HepG2 (cell line): ENCODE measurements at regions not wholly inside any gene's neighbourhood (a gene's known extent, or its start where the extent isn't known, plus 50 kb on each side); places are given as distances from the start of the nearest gene placed in this dataset.

Source experiments
- ATAC-seq: fragments of 200-7000 bp; cut with Tn5 transposase; 3 replicates; pipeline ENCODE4 v1.9.1; 2020; ENCODE audit warnings: mild to moderate bottlenecking, moderate library complexity
- BruUV-seq: library from RNA; stranded (reverse); fragments of 400-500 nt; replicated peaks from 2 replicates; lab custom pipeline; 2021; lab: Mats Ljungman, UMichigan
- CTCF ChIA-PET: fragments of 300-600 bp; formaldehyde crosslinking; extraction: SDS; loops from one replicate; lab custom pipeline; 2021; ENCODE audit warnings: low total read pairs, inconsistent platforms, low intra/inter-chr PET ratio; lab: Yijun Ruan, JAX
- POLR2A ChIA-PET: fragments of 350-600 bp; sonication (Branson Sonifier 250); formaldehyde crosslinking; loops from one replicate; lab custom pipeline; 2020; ENCODE audit warnings: antibody characterized with exemption, inconsistent platforms; lab: Yijun Ruan, JAX
- DNase-seq: peaks from one replicate; pipeline ENCODE4 v3.0.0-alpha.2; 2015; ENCODE audit warnings: low spot score
- FAIRE-seq: peaks from 3 replicates; lab custom pipeline; 2011; peaks lifted over from hg19 to GRCh38; lab: Jason Lieb, UNC
- H2AFZ ChIP-seq: one replicate; pipeline ENCODE4 v1.6.1; 2011; ENCODE audit warnings: low read length, inconsistent platforms
- H3K27ac ChIP-seq: fragments of 300-600 bp; 3 replicates; pipeline ENCODE4 v1.8.0; 2011; ENCODE audit warnings: mixed run types, mild to moderate bottlenecking, mixed read lengths, low read length, inconsistent platforms; ENCODE audit not compliant: insufficient read depth; ENCODE audit errors: extremely low read length
- H3K27me3 ChIP-seq, 2 experiments: fragments of 200-600 bp in 1 of 2; 2 replicates in 1 of 2; 3 replicates in 1 of 2; pipeline versions ENCODE4 v1.6.0 to v1.8.0; 2011; ENCODE audit warnings: low read length in 2 of 2, mild to moderate bottlenecking in 2 of 2, moderate library complexity in 2 of 2, inconsistent platforms in 1 of 2; ENCODE audit not compliant: insufficient read depth in 2 of 2, control insufficient read depth in 1 of 2
- H3K36me3 ChIP-seq, 2 experiments: fragments of 200-600 bp in 1 of 2; replicated peaks in 1 of 2; 2 replicates in 1 of 2; 3 replicates in 1 of 2; pipeline versions ENCODE4 v1.5.1 to v1.8.0; 2011; ENCODE audit warnings: low read length in 2 of 2, inconsistent platforms in 1 of 2; ENCODE audit not compliant: insufficient read depth in 2 of 2, control insufficient read depth in 1 of 2
- H3K4me1 ChIP-seq: 2 replicates; pipeline ENCODE4 v1.5.1; 2012; ENCODE audit warnings: low read length, inconsistent platforms; ENCODE audit not compliant: insufficient read depth
- H3K4me2 ChIP-seq: 2 replicates; pipeline ENCODE4 v1.6.0; 2011; ENCODE audit warnings: low read depth, low read length, inconsistent platforms
- H3K4me3 ChIP-seq, 3 experiments: fragments of 200-600 bp in 1 of 3; sonication (generic), shearing (Covaris generic) in 1 of 3; replicated peaks in 1 of 3; 2 replicates each; pipeline ENCODE4 v1.5.1; 2011 to 2016; ENCODE audit warnings: low read length in 3 of 3, inconsistent platforms in 2 of 3, low read depth in 2 of 3, mild to moderate bottlenecking in 2 of 3, control low read depth in 1 of 3, mixed read lengths in 1 of 3; ENCODE audit not compliant: insufficient read depth in 1 of 3
- H3K79me2 ChIP-seq: one replicate; pipeline ENCODE4 v1.6.1; 2011; ENCODE audit warnings: low read length, inconsistent platforms; ENCODE audit not compliant: insufficient read depth
- H3K9ac ChIP-seq: 2 replicates; pipeline ENCODE4 v1.6.0; 2011; ENCODE audit warnings: mild to moderate bottlenecking, low read depth, low read length, inconsistent platforms; ENCODE audit not compliant: insufficient read depth
- H3K9me3 ChIP-seq: 2 replicates; pipeline ENCODE4 v1.5.1; 2012; ENCODE audit warnings: mild to moderate bottlenecking, low read length
- H4K20me1 ChIP-seq: 2 replicates; pipeline ENCODE4 v1.6.0; 2011; ENCODE audit warnings: inconsistent platforms, mild to moderate bottlenecking, low read length, moderate library complexity; ENCODE audit not compliant: insufficient read depth
- ASH2L ChIP-seq: fragments of 300-600, 200-600 bp; sonication (generic); IDR thresholded peaks from 2 replicates; pipeline ENCODE4 v1.7.0; 2017; ENCODE audit warnings: low read depth, mild to moderate bottlenecking, moderate library complexity, mixed read lengths, low read length; ENCODE audit not compliant: insufficient read length
- GRHL1 ChIP-seq: sonication (generic); formaldehyde crosslinking; conservative IDR thresholded peaks from 2 replicates; pipeline ENCODE4 v1.8.0; 2022; ENCODE audit warnings: missing genetic modification reagents
- MAFF ChIP-seq: IDR thresholded peaks from 2 replicates; pipeline ENCODE4 v1.6.1; 2011; ENCODE audit warnings: low read depth, low read length, improper control_type of control experiment
- MAFK ChIP-seq, 2 experiments: IDR thresholded peaks in 1 of 2; conservative IDR thresholded peaks in 1 of 2; 2 replicates each; pipeline ENCODE4 v1.6.1; 2011; ENCODE audit warnings: improper control_type of control experiment in 2 of 2, low read length in 2 of 2
- SAP130 ChIP-seq: IDR thresholded peaks from 2 replicates; pipeline ENCODE4 v1.6.1; 2016; ENCODE audit warnings: low read depth
- ZNF251 ChIP-seq: sonication (generic); formaldehyde crosslinking; IDR thresholded peaks from 2 replicates; pipeline ENCODE4 v1.9.0; 2021; ENCODE audit warnings: mild to moderate bottlenecking, missing genetic modification reagents
- ZNF543 ChIP-seq: sonication (generic); formaldehyde crosslinking; IDR thresholded peaks from 2 replicates; pipeline ENCODE4 v1.4.0; 2020; ENCODE audit warnings: mild to moderate bottlenecking, missing genetic modification reagents
- WGBS: methylation state at CpG from one replicate; pipeline ENCODE4 v1.1.6; 2017; ENCODE audit warnings: low lambda C conversion rate; 5-methylcytosine and 5-hydroxymethylcytosine counted together
- in situ Hi-C: cut with HindIII; loops from 2 replicates; pipeline ENCODE4 v1.10.0; 2017; ENCODE audit warnings: low pct_unique_long_range_greater_than_20kb; ENCODE audit not compliant: extremely low pct_ligation_motif_present
- intact Hi-C: fragments of 100-400 bp; cut with micrococcal nuclease; formaldehyde crosslinking; loops from one replicate; pipeline ENCODE4 v1.10.0; 2022; ENCODE audit not compliant: unreplicated experiment
- TF ChIP-seq, protein P1 (sequence below): sonication (generic); formaldehyde crosslinking; IDR thresholded peaks from 2 replicates; pipeline ENCODE4 v1.8.0; 2023; ENCODE audit warnings: mild to moderate bottlenecking, missing genetic modification reagents

DNA sequence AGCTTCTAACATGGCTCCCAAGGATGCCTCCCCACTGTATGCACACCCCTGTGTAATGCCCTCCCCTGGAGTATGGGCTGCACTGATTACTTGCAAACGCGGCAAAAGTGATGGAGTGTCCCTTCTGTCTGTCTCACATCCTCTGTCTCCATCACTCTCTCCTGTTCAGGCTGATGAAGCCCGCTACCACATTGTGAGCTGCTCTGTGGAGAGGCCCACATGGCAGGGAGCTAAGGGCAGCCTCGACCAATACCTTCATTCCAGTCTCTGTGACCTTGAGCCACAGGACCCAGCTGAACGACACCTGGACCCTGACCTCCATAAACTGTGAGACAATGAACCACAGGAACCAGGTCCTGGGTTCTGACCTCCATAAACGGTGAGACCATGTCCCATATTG is 154.1 kb upstream of the ETV3 start (continued):
- peak; percentile 96; the same call in 1 of the 2 replicates for TF ChIP-seq ZNF543
- no peak for TF ChIP-seq ZNF251 (CRISPR knock-in tag)
- no peak for TF ChIP-seq GRHL1 (CRISPR knock-in tag)

DNA sequence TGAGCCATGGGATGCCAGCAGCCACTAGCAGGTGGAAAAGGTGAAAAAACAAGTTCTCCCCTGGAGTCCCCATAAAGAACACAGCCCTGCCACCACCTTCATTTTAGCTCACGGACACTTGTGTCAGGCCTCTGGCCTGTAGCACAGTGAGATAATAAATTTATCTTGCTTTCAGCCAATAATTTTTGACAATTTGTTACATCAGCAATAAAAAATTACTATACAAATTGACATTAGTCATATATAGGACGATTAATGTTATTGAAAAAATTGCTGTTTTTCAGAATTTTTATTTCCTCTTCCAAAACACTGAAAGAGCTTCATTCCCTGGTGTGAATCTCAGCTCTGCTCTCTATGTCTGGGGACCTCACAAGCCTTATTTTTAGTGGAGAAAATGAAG is 152.9 kb upstream of the ETV3 start:
- H3K9me3 ChIP-seq: no peaks in the 10 kb centered on the region
- FAIRE-seq (no peak), ATAC-seq (no peak), DNase-seq (no peak)
- H3K27ac ChIP-seq: no peak overlapping the region
- ChIA-PET POLR2A (no interaction called here), CTCF (no interaction called here)
- H3K4me3 ChIP-seq: no peak overlapping the region
- peaks cover 37% of the 10 kb centered on the region for H3K4me1 ChIP-seq
- no peak overlapping the region for H3K4me2 ChIP-seq
- H4K20me1 ChIP-seq: no peaks in the 10 kb centered on the region
- H3K27me3 ChIP-seq: peaks cover 0 to 2% of the 10 kb centered on the region in 2 experiments; a peak in 3 of 5 replicates
- in situ Hi-C loops (no loop called here), intact Hi-C loops (loop anchor here (10.0 kb wide), 1 partner anchor 46 kb away; no protein-coding TSS in a partner anchor)
- WGBS: 44% methylated on average over 2 of the region's 2 CpGs
- H2AFZ ChIP-seq: no peak overlapping the region
- BruUV-seq: no TSS peak
- no peak overlapping the region for H3K9ac ChIP-seq
- no peaks in the 10 kb centered on the region for H3K36me3 ChIP-seq
- H3K79me2 ChIP-seq: no peaks in the 10 kb centered on the region
- TF ChIP-seq MAFK (conservative IDR thresholded peaks at IDR 0.05 in 1 of 2, IDR thresholded peaks at IDR 0.05 in 1 of 2; ENCODE audit: low read length in 2 of 2): peak; percentile 37 to 72; a peak in 3 of 4 replicates
- no peak for TF ChIP-seq ASH2L
- TF ChIP-seq MAFF: peak; percentile 65; the same call in 1 of the 2 replicates
- TF ChIP-seq SAP130 (CRISPR knock-in tag): no peak
- TF ChIP-seq, protein P1, sequence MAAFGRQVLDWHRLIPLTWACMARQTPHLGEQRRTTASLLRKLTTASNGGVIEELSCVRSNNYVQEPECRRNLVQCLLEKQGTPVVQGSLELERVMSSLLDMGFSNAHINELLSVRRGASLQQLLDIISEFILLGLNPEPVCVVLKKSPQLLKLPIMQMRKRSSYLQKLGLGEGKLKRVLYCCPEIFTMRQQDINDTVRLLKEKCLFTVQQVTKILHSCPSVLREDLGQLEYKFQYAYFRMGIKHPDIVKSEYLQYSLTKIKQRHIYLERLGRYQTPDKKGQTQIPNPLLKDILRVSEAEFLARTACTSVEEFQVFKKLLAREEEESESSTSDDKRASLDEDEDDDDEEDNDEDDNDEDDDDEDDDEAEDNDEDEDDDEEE: no peak
- TF ChIP-seq, all 625 proteins: peak for 2
